NCI-H1048 (cell line): ENCODE measurements at regions not wholly inside any gene's neighbourhood (a gene's known extent, or its start where the extent isn't known, plus 50 kb on each side); places are given as distances from the start of the nearest gene placed in this dataset.
"Not testable (repeated sequence)": the region's sequence is repeated elsewhere in the genome, so short reads cannot be mapped to it uniquely, and the experiment has no call there.

ENCODE experiments used
- DNase-seq: peaks from one replicate; lab custom pipeline; 2025; lab: John Stamatoyannopoulos, UW

- DNase-seq: no peak
These were observed 887.4 kb downstream of the TMTC2 start for GRCh38 chr12:83574142-83574541.

GRCh38 chr12:83573671-83574070 is 887.0 kb downstream of the TMTC2 start:
- no peak for DNase-seq

GRCh38 chr12:83559650-83560049 is 872.9 kb downstream of the TMTC2 start:
- no peak for DNase-seq

- not testable (repeated sequence) for DNase-seq
These were observed 869.3 kb downstream of the TMTC2 start for GRCh38 chr12:83556040-83556439.

- DNase-seq: no peak
These were observed 854.7 kb downstream of the TMTC2 start for GRCh38 chr12:83541446-83541845.

- no peak for DNase-seq
These were observed 851.8 kb downstream of the TMTC2 start for GRCh38 chr12:83538361-83538965.

GRCh38 chr12:83537428-83538053 is 850.8 kb downstream of the TMTC2 start:
- DNase-seq: no peak

- DNase-seq: no peak
These were observed 849.8 kb downstream of the TMTC2 start for GRCh38 chr12:83536496-83536895.

- DNase-seq: no peak
These were observed 841.9 kb downstream of the TMTC2 start for GRCh38 chr12:83528571-83528970.

GRCh38 chr12:83527810-83528209 is 841.1 kb downstream of the TMTC2 start:
- DNase-seq: no peak

GRCh38 chr12:83515306-83516026 is 828.8 kb downstream of the TMTC2 start:
- no peak for DNase-seq

GRCh38 chr12:83514372-83514771 is 827.7 kb downstream of the TMTC2 start:
- DNase-seq: no peak

- DNase-seq: no peak
These were observed 820.1 kb downstream of the TMTC2 start for GRCh38 chr12:83506841-83507240.

- no peak for DNase-seq
These were observed 818.9 kb downstream of the TMTC2 start for GRCh38 chr12:83505586-83505985.

- not testable (repeated sequence) for DNase-seq
These were observed 813.2 kb downstream of the TMTC2 start for GRCh38 chr12:83499894-83500293.

- no peak for DNase-seq
These were observed 791.0 kb downstream of the TMTC2 start for GRCh38 chr12:83477696-83478095.

- DNase-seq: no peak
These were observed 790.3 kb downstream of the TMTC2 start for GRCh38 chr12:83476695-83477690.

- DNase-seq: no peak
These were observed 789.3 kb downstream of the TMTC2 start for GRCh38 chr12:83476006-83476405.

- DNase-seq: no peak
These were observed 787.7 kb downstream of the TMTC2 start for GRCh38 chr12:83474369-83474768.

- DNase-seq: no peak
These were observed 786.8 kb downstream of the TMTC2 start for GRCh38 chr12:83473408-83474095.

- no peak for DNase-seq
These were observed 786.1 kb downstream of the TMTC2 start for GRCh38 chr12:83472772-83473171.

GRCh38 chr12:83472350-83472749 is 785.6 kb downstream of the TMTC2 start:
- DNase-seq: no peak
